Endodermal cell (in vitro differentiated cells): ENCODE measurements at regions not wholly inside any gene's neighbourhood (a gene's known extent, or its start where the extent isn't known, plus 50 kb on each side); places are given as distances from the start of the nearest gene placed in this dataset.

Experiments used
- DNase-seq: peaks from one replicate; pipeline ENCODE4 v3.0.0-alpha.2; 2017
- H3K27ac ChIP-seq: 2 replicates; pipeline ENCODE4 v1.5.1; 2013; ENCODE audit warnings: mild to moderate bottlenecking, low read depth, low read length, moderate library complexity
- H3K27me3 ChIP-seq: 2 replicates; pipeline ENCODE4 v1.6.1; 2013; ENCODE audit warnings: mild to moderate bottlenecking, low read length, moderate library complexity; ENCODE audit not compliant: insufficient read depth, control insufficient read depth, poor library complexity, severe bottlenecking
- H3K36me3 ChIP-seq: 2 replicates; pipeline ENCODE4 v1.7.0; 2013; ENCODE audit warnings: mild to moderate bottlenecking, low read length, moderate library complexity; ENCODE audit not compliant: control insufficient read depth, insufficient read depth
- H3K4me1 ChIP-seq: one replicate; pipeline ENCODE4 v1.7.0; 2013; ENCODE audit warnings: low read length; ENCODE audit not compliant: control insufficient read depth, insufficient read depth
- H3K4me3 ChIP-seq: 2 replicates; pipeline ENCODE4 v1.5.1; 2013; ENCODE audit warnings: mild to moderate bottlenecking, low read length, moderate library complexity
- H3K9ac ChIP-seq: 2 replicates; pipeline ENCODE4 v1.6.1; 2013; ENCODE audit warnings: mild to moderate bottlenecking, low read length, moderate library complexity; ENCODE audit not compliant: poor library complexity, severe bottlenecking; ENCODE audit errors: extremely low read depth
- H3K9me3 ChIP-seq: 2 replicates; pipeline ENCODE4 v1.6.1; 2013; ENCODE audit warnings: mild to moderate bottlenecking, low read length, moderate library complexity; ENCODE audit not compliant: control insufficient read depth
- H3K27ac Mint-ChIP-seq: 2 replicates; pipeline ENCODE4 v1.8.0; 2020; ENCODE audit warnings: mixed read lengths
- H3K27me3 Mint-ChIP-seq: 2 replicates; pipeline ENCODE4 v1.8.0; 2021; ENCODE audit warnings: mild to moderate bottlenecking, mixed read lengths; ENCODE audit not compliant: insufficient read depth
- H3K36me3 Mint-ChIP-seq: 2 replicates; pipeline ENCODE4 v1.8.0; 2020; ENCODE audit warnings: low read depth, mixed read lengths
- H3K4me1 Mint-ChIP-seq: 2 replicates; pipeline ENCODE4 v1.8.0; 2020; ENCODE audit warnings: mixed read lengths
- H3K4me3 Mint-ChIP-seq: 2 replicates; pipeline ENCODE4 v1.8.0; 2020; ENCODE audit warnings: mild to moderate bottlenecking, moderate library complexity, mixed read lengths
- H3K9me3 Mint-ChIP-seq: 2 replicates; pipeline ENCODE4 v1.8.0; 2020; ENCODE audit warnings: mild to moderate bottlenecking, mixed read lengths
- WGBS, 2 experiments: methylation state at CpG; one replicate each; pipeline versions ENCODE4 v1.1.5 to v1.1.7; 2013; ENCODE audit warnings: missing lambda C conversion rate in 2 of 2, mixed read lengths in 1 of 2; ENCODE audit not compliant: insufficient coverage in 1 of 2, insufficient read length in 1 of 2; 5-methylcytosine and 5-hydroxymethylcytosine counted together
- TF ChIP-seq, protein P1 (sequence below): fragments of 200-600 bp; sonication (generic); conservative IDR thresholded peaks from 2 replicates; pipeline ENCODE4 v1.5.0; 2021; ENCODE audit warnings: antibody characterized with exemption, mild to moderate bottlenecking

GRCh38 chr15:29377161-29377560 lies 107.5 kb upstream of the NSMCE3 start:
- TF ChIP-seq, protein P1, sequence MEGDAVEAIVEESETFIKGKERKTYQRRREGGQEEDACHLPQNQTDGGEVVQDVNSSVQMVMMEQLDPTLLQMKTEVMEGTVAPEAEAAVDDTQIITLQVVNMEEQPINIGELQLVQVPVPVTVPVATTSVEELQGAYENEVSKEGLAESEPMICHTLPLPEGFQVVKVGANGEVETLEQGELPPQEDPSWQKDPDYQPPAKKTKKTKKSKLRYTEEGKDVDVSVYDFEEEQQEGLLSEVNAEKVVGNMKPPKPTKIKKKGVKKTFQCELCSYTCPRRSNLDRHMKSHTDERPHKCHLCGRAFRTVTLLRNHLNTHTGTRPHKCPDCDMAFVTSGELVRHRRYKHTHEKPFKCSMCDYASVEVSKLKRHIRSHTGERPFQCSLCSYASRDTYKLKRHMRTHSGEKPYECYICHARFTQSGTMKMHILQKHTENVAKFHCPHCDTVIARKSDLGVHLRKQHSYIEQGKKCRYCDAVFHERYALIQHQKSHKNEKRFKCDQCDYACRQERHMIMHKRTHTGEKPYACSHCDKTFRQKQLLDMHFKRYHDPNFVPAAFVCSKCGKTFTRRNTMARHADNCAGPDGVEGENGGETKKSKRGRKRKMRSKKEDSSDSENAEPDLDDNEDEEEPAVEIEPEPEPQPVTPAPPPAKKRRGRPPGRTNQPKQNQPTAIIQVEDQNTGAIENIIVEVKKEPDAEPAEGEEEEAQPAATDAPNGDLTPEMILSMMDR, result no peak
- Histone ChIP-seq H3K4me1 (no peaks in the 10 kb centered on the region), H3K4me3 (no peak overlapping the region), H3K9me3 (no peaks in the 10 kb centered on the region), H3K9ac (no peak overlapping the region), H3K27me3 (no peaks in the 10 kb centered on the region), H3K36me3 (no peaks in the 10 kb centered on the region), H3K27ac (peak overlapping the region; percentile 36)
- no peak overlapping the region for H3K27ac Mint-ChIP-seq
- no peaks in the 10 kb centered on the region for H3K9me3 Mint-ChIP-seq
- H3K4me3 Mint-ChIP-seq, result no peak overlapping the region
- H3K4me1 Mint-ChIP-seq, result peaks cover 11% of the 10 kb centered on the region
- WGBS, 2 experiments, result 90 to 96% methylated on average over 4 to 6 of the region's 6 CpGs
- peaks cover 1% of the 10 kb centered on the region for H3K36me3 Mint-ChIP-seq
- no peak for DNase-seq
- no peaks in the 10 kb centered on the region for H3K27me3 Mint-ChIP-seq

DNA sequence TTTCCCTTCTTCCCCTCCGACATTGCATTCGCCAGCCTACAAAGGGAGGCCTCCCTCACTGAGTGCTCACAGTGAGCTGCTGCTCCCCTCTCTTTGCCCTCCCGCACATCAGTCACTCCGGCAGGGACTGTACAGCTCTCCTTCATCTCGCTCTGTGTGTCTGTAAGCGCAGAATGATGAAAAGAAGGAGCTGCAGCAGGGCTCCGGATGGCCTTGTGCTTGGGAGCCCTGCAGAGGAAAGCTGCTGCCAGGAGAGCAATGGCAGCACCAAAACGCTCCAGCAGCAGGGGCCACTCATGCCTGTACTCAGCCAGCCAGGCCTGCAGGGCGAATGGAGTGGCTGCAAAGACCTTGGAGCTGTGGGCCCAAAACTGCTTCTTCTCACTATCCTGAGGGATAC lies 107.0 kb upstream of the NSMCE3 start:
- Histone ChIP-seq H3K4me1 (no peaks in the 10 kb centered on the region), H3K4me3 (no peak overlapping the region), H3K9me3 (no peaks in the 10 kb centered on the region), H3K36me3 (no peaks in the 10 kb centered on the region), H3K27ac (peak overlapping the region; percentile 36), H3K27me3 (no peaks in the 10 kb centered on the region), H3K9ac (no peak overlapping the region)
- peaks cover 1% of the 10 kb centered on the region for H3K36me3 Mint-ChIP-seq
- H3K27me3 Mint-ChIP-seq, result no peaks in the 10 kb centered on the region
- no peak overlapping the region for H3K27ac Mint-ChIP-seq
- TF ChIP-seq, protein P1, result no peak
- 68 to 85% methylated on average over 6 to 9 of the region's 9 CpGs for WGBS, 2 experiments
- peaks cover 11% of the 10 kb centered on the region for H3K4me1 Mint-ChIP-seq
- DNase-seq, result peak; percentile 71
- H3K4me3 Mint-ChIP-seq, result no peak overlapping the region
- H3K9me3 Mint-ChIP-seq, result no peaks in the 10 kb centered on the region

- TF ChIP-seq, protein P1, result no peak
- no peak overlapping the region for H3K4me3 Mint-ChIP-seq
- Histone ChIP-seq H3K27ac (no peak overlapping the region), H3K36me3 (no peaks in the 10 kb centered on the region), H3K4me1 (no peaks in the 10 kb centered on the region), H3K9me3 (peaks cover 24% of the 10 kb centered on the region), H3K9ac (no peak overlapping the region), H3K27me3 (no peaks in the 10 kb centered on the region), H3K4me3 (no peak overlapping the region)
- H3K9me3 Mint-ChIP-seq, result peaks cover 25% of the 10 kb centered on the region
- no peaks in the 10 kb centered on the region for H3K4me1 Mint-ChIP-seq
- H3K36me3 Mint-ChIP-seq, result peaks cover 2% of the 10 kb centered on the region
- WGBS, 2 experiments, result 100% methylated on average over 3 of the region's 3 CpGs; no CpG with 5 or more reads in 1 of the 2 experiments
- H3K27me3 Mint-ChIP-seq, result no peaks in the 10 kb centered on the region
- no peak for DNase-seq
- H3K27ac Mint-ChIP-seq, result no peak overlapping the region
Measured at GRCh38 chr15:29369261-29369660, 99.6 kb upstream of the NSMCE3 start.
